Caco-2 (cell line): ENCODE measurements at regions not wholly inside any gene's neighbourhood (a gene's known extent, or its start where the extent isn't known, plus 50 kb on each side); places are given as distances from the start of the nearest gene placed in this dataset.

Experiments used
- BruUV-seq: library from RNA; stranded (reverse); fragments of 400-500 nt; replicated peaks from 2 replicates; lab custom pipeline; 2021; lab: Mats Ljungman, UMichigan
- CTCF ChIA-PET: fragments of 300-600 bp; sonication (Branson Sonifier 250); formaldehyde crosslinking; loops from one replicate; lab custom pipeline; 2022; ENCODE audit warnings: antibody characterized with exemption; lab: Charles Lee
- POLR2A ChIA-PET: fragments of 300-600 bp; sonication (Branson Sonifier 250); formaldehyde crosslinking; loops from one replicate; lab custom pipeline; 2022; ENCODE audit warnings: antibody characterized with exemption; lab: Charles Lee
- DNase-seq, 2 experiments: peaks; one replicate each; pipeline versions ENCODE4 v3.0.0 to v3.0.0-alpha.2; 2020 to 2022
- H3K27me3 ChIP-seq: replicated peaks from 2 replicates; pipeline ENCODE4 v1.6.0; 2011; ENCODE audit warnings: low read length; ENCODE audit not compliant: control insufficient read depth, insufficient read depth
- H3K36me3 ChIP-seq: 2 replicates; pipeline ENCODE4 v1.5.1; 2011; ENCODE audit warnings: low read length; ENCODE audit not compliant: control insufficient read depth, insufficient read depth
- H3K4me1 ChIP-seq: fragments of 250-450 bp; sonication (Bioruptor Pico); 2 replicates; pipeline ENCODE4 v1.5.1; 2020; ENCODE audit warnings: mild to moderate bottlenecking
- H3K4me3 ChIP-seq: 2 replicates; pipeline ENCODE4 v1.5.1; 2011; ENCODE audit warnings: low read depth, mild to moderate bottlenecking, control low read depth, low read length
- H3K9me3 ChIP-seq: fragments of 250-450 bp; sonication (Bioruptor Pico); 2 replicates; pipeline ENCODE4 v1.5.1; 2020; ENCODE audit warnings: mild to moderate bottlenecking, moderate library complexity
- H3K27ac Mint-ChIP-seq: one replicate; pipeline ENCODE4 v1.8.0; 2022; ENCODE audit warnings: mixed read lengths; ENCODE audit not compliant: unreplicated experiment
- H3K27me3 Mint-ChIP-seq: one replicate; pipeline ENCODE4 v1.8.0; 2022; ENCODE audit warnings: mixed read lengths; ENCODE audit not compliant: insufficient read depth, unreplicated experiment
- H3K36me3 Mint-ChIP-seq: one replicate; pipeline ENCODE4 v1.8.0; 2022; ENCODE audit warnings: mild to moderate bottlenecking, mixed read lengths; ENCODE audit not compliant: insufficient read depth, unreplicated experiment
- H3K4me1 Mint-ChIP-seq: one replicate; pipeline ENCODE4 v1.8.0; 2022; ENCODE audit warnings: low read depth, mixed read lengths; ENCODE audit not compliant: unreplicated experiment
- H3K4me3 Mint-ChIP-seq: one replicate; pipeline ENCODE4 v1.8.0; 2022; ENCODE audit warnings: mild to moderate bottlenecking, moderate library complexity, mixed read lengths; ENCODE audit not compliant: unreplicated experiment
- H3K9me3 Mint-ChIP-seq: one replicate; pipeline ENCODE4 v1.8.0; 2022; ENCODE audit warnings: mixed read lengths; ENCODE audit not compliant: unreplicated experiment
- intact Hi-C: fragments of 100-400 bp; cut with micrococcal nuclease; formaldehyde crosslinking; loops from one replicate; pipeline ENCODE4 v1.10.0; 2022; ENCODE audit not compliant: unreplicated experiment
- TF ChIP-seq, protein P1 (sequence below), 2 experiments: fragments of 200-600 bp in 1 of 2; IDR thresholded peaks; 1 replicate in 1 of 2; 2 replicates in 1 of 2; pipeline versions ENCODE4 v1.5.1 to v1.8.0; 2011 to 2022; ENCODE audit warnings: antibody characterized with exemption in 1 of 2, control low read depth in 1 of 2, inconsistent platforms in 1 of 2, low read depth in 1 of 2, low read length in 1 of 2, mild to moderate bottlenecking in 1 of 2, moderate library complexity in 1 of 2; ENCODE audit not compliant: insufficient read depth in 1 of 2, severe bottlenecking in 1 of 2, unreplicated experiment in 1 of 2

GRCh38 chr5:31095796-31096195, 97.7 kb upstream of the CDH6 start:
- Mint-ChIP-seq H3K4me3 (no peak overlapping the region), H3K36me3 (peaks cover 5% of the 10 kb centered on the region), H3K27me3 (no peaks in the 10 kb centered on the region), H3K4me1 (peaks cover 7% of the 10 kb centered on the region), H3K27ac (no peak overlapping the region), H3K9me3 (no peaks in the 10 kb centered on the region)
- Histone ChIP-seq H3K9me3 (no peaks in the 10 kb centered on the region; the same call in 1 of the 2 replicates), H3K4me3 (no peak overlapping the region), H3K36me3 (no peaks in the 10 kb centered on the region), H3K27me3 (no peaks in the 10 kb centered on the region), H3K4me1 (peaks cover 6% of the 10 kb centered on the region; the same call in 1 of the 2 replicates)
- BruUV-seq = no TSS peak
- DNase-seq = no peak
- intact Hi-C loops = no loop called here
- ChIA-PET CTCF (no interaction called here), POLR2A (no interaction called here)
- TF ChIP-seq, protein P1, sequence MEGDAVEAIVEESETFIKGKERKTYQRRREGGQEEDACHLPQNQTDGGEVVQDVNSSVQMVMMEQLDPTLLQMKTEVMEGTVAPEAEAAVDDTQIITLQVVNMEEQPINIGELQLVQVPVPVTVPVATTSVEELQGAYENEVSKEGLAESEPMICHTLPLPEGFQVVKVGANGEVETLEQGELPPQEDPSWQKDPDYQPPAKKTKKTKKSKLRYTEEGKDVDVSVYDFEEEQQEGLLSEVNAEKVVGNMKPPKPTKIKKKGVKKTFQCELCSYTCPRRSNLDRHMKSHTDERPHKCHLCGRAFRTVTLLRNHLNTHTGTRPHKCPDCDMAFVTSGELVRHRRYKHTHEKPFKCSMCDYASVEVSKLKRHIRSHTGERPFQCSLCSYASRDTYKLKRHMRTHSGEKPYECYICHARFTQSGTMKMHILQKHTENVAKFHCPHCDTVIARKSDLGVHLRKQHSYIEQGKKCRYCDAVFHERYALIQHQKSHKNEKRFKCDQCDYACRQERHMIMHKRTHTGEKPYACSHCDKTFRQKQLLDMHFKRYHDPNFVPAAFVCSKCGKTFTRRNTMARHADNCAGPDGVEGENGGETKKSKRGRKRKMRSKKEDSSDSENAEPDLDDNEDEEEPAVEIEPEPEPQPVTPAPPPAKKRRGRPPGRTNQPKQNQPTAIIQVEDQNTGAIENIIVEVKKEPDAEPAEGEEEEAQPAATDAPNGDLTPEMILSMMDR (IDR thresholded peaks at IDR 0.05; ENCODE audit: insufficient read depth in 1 of 2, low read depth in 1 of 2, low read length in 1 of 2, severe bottlenecking in 1 of 2, unreplicated experiment in 1 of 2) = no peak

- H3K4me1 ChIP-seq = peaks cover 6% of the 10 kb centered on the region; the same call in 1 of the 2 replicates
- no peaks in the 10 kb centered on the region; the same call in 1 of the 2 replicates for H3K9me3 ChIP-seq
- H3K36me3 ChIP-seq = no peaks in the 10 kb centered on the region
- no peaks in the 10 kb centered on the region for H3K9me3 Mint-ChIP-seq
- no peak overlapping the region for H3K4me3 Mint-ChIP-seq
- no peak overlapping the region for H3K4me3 ChIP-seq
- peaks cover 7% of the 10 kb centered on the region for H3K4me1 Mint-ChIP-seq
- no TSS peak for BruUV-seq
- TF ChIP-seq, protein P1 (IDR thresholded peaks at IDR 0.05; ENCODE audit: insufficient read depth in 1 of 2, low read depth in 1 of 2, low read length in 1 of 2, severe bottlenecking in 1 of 2, unreplicated experiment in 1 of 2) = no peak
- H3K27me3 ChIP-seq = no peaks in the 10 kb centered on the region
- no peak overlapping the region for H3K27ac Mint-ChIP-seq
- peaks cover 5% of the 10 kb centered on the region for H3K36me3 Mint-ChIP-seq
- no peaks in the 10 kb centered on the region for H3K27me3 Mint-ChIP-seq
- no peak for DNase-seq
- intact Hi-C loops = loop anchor here (2.0 kb wide), 1 partner anchor 69 kb away; no protein-coding TSS in a partner anchor
- CTCF ChIA-PET = no interaction called here
- POLR2A ChIA-PET = interaction anchor here (0.6 kb wide), 1 partner anchor 14 kb away, joined by 4 read pairs; no protein-coding TSS in a partner anchor
These were observed 102.0 kb upstream of the CDH6 start for GRCh38 chr5:31091501-31091900.

GRCh38 chr5:31090467-31090866, 103.0 kb upstream of the CDH6 start:
- no peaks in the 10 kb centered on the region for H3K27me3 Mint-ChIP-seq
- BruUV-seq = no TSS peak
- TF ChIP-seq, protein P1 (IDR thresholded peaks at IDR 0.05; ENCODE audit: insufficient read depth in 1 of 2, low read depth in 1 of 2, low read length in 1 of 2, severe bottlenecking in 1 of 2, unreplicated experiment in 1 of 2) = no peak
- peaks cover 7% of the 10 kb centered on the region for H3K4me1 Mint-ChIP-seq
- H3K4me1 ChIP-seq = peaks cover 6% of the 10 kb centered on the region; the same call in 1 of the 2 replicates
- peaks cover 5% of the 10 kb centered on the region for H3K36me3 Mint-ChIP-seq
- ChIA-PET CTCF (no interaction called here), POLR2A (no interaction called here)
- no peaks in the 10 kb centered on the region for H3K9me3 Mint-ChIP-seq
- no peaks in the 10 kb centered on the region for H3K27me3 ChIP-seq
- no peak for DNase-seq
- no peak overlapping the region for H3K4me3 Mint-ChIP-seq
- H3K9me3 ChIP-seq = no peaks in the 10 kb centered on the region; the same call in 1 of the 2 replicates
- intact Hi-C loops = loop anchor here (2.0 kb wide), 1 partner anchor 70 kb away; no protein-coding TSS in a partner anchor
- H3K4me3 ChIP-seq = no peak overlapping the region
- no peak overlapping the region for H3K27ac Mint-ChIP-seq
- no peaks in the 10 kb centered on the region for H3K36me3 ChIP-seq
